H1 (cell line): ENCODE measurements at regions not wholly inside any gene's neighbourhood (a gene's known extent, or its start where the extent isn't known, plus 50 kb on each side); places are given as distances from the start of the nearest gene placed in this dataset.

Experiments used
- CHD2 ChIP-seq: IDR thresholded peaks from 2 replicates; pipeline ENCODE4 v1.6.1; 2012; ENCODE audit warnings: low read length, improper control_type of control experiment
- CHD7 ChIP-seq: fragments of 300-600 bp; sonication (generic); IDR thresholded peaks from 2 replicates; pipeline ENCODE4 v1.7.1; 2012; ENCODE audit warnings: low read length, moderate library complexity, mild to moderate bottlenecking, inconsistent platforms; ENCODE audit not compliant: insufficient replicate concordance
- HDAC6 ChIP-seq: IDR thresholded peaks from one replicate; pipeline ENCODE4 v1.7.1; 2012; ENCODE audit warnings: low read depth, mild to moderate bottlenecking, inconsistent platforms, low read length, moderate library complexity
- JUND ChIP-seq: IDR thresholded peaks from 2 replicates; pipeline ENCODE4 v1.6.1; 2011; ENCODE audit warnings: mild to moderate bottlenecking, improper control_type of control experiment, low read length
- SAP30 ChIP-seq: fragments of 300-600 bp; sonication (generic); IDR thresholded peaks from 2 replicates; pipeline ENCODE4 v1.7.1; 2012; ENCODE audit warnings: low read length, moderate library complexity, mild to moderate bottlenecking, inconsistent platforms; ENCODE audit not compliant: insufficient read depth, insufficient replicate concordance
- SIX5 ChIP-seq: IDR thresholded peaks from 2 replicates; pipeline ENCODE4 v1.6.1; 2011; ENCODE audit warnings: mild to moderate bottlenecking, low read depth, low read length

- TF ChIP-seq CHD7 (no peak), JUND (no peak), SIX5 (no peak), SAP30 (no peak), HDAC6 (no peak), CHD2 (no peak)
These were observed 870.7 kb downstream of the TBC1D22A start (continued) for GRCh38 chr22:47633111-47633510.
